Left ventricle myocardium inferior (tissue), 1 donor: ENCODE measurements at regions not wholly inside any gene's neighbourhood (a gene's known extent, or its start where the extent isn't known, plus 50 kb on each side); places are given as distances from the start of the nearest gene placed in this dataset.

Source experiments
- DNase-seq: peaks from one replicate; pipeline ENCODE4 v3.0.0-alpha.2; 2020
- H3K27ac ChIP-seq: fragments of 200-600 bp; replicated peaks from 2 replicates; pipeline ENCODE4 v1.8.0; 2021
- H3K27me3 ChIP-seq: fragments of 200-600 bp; 2 replicates; pipeline ENCODE4 v1.8.0; 2021; ENCODE audit warnings: low read depth
- H3K36me3 ChIP-seq: fragments of 200-600 bp; 2 replicates; pipeline ENCODE4 v1.8.0; 2021
- H3K4me1 ChIP-seq: fragments of 200-600 bp; 2 replicates; pipeline ENCODE4 v1.8.0; 2021
- H3K4me3 ChIP-seq: fragments of 200-600 bp; 2 replicates; pipeline ENCODE4 v1.8.0; 2021; ENCODE audit warnings: mild to moderate bottlenecking, moderate library complexity
- H3K9me3 ChIP-seq: fragments of 200-600 bp; replicated peaks from 2 replicates; pipeline ENCODE4 v1.8.0; 2021
- CTCF ChIP-seq: fragments of 200-600 bp; IDR thresholded peaks from 2 replicates; pipeline ENCODE4 v1.8.0; 2021; ENCODE audit warnings: antibody characterized with exemption, mild to moderate bottlenecking, borderline replicate concordance
- intact Hi-C: fragments of 100-400 bp; cut with micrococcal nuclease; formaldehyde crosslinking; loops from one replicate; pipeline ENCODE4 v1.11.0; 2022
- donor health status: DM: no; HTN: yes; CAD: no; lungs with severe emphysema.

DNA sequence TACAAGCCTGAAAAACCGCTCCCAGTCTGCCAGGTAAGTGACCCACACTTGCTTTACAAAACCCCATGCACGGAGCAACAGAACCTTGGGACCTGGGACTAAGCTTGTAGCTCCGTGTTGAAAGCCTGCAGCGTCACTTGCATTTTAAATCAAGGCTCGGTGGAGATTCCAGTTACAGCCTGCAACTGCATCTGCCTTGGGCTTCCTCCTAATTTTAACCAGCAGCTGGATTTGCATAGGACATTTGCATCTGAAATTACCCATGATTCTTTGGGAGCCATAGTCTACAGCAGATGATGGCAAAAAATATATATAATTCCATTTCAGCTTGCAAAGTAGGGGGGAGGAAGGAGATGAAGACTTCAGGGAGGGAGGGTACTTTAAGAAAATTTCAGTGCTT lies 62.4 kb upstream of the IGSF21 start:
- H3K4me1 ChIP-seq: no peaks in the 10 kb centered on the region
- no peaks in the 10 kb centered on the region for H3K9me3 ChIP-seq
- no peaks in the 10 kb centered on the region for H3K36me3 ChIP-seq
- no peak overlapping the region for H3K4me3 ChIP-seq
- H3K27ac ChIP-seq: no peak overlapping the region
- no peak for TF ChIP-seq CTCF
- H3K27me3 ChIP-seq: peaks cover 80% of the 10 kb centered on the region
- DNase-seq: no peak
- intact Hi-C loops: no loop called here

GRCh38 chr1:18045621-18046020 lies 62.0 kb upstream of the IGSF21 start:
- Histone ChIP-seq H3K4me3 (no peak overlapping the region), H3K4me1 (no peaks in the 10 kb centered on the region), H3K9me3 (no peaks in the 10 kb centered on the region), H3K27ac (no peak overlapping the region), H3K27me3 (peaks cover 80% of the 10 kb centered on the region), H3K36me3 (no peaks in the 10 kb centered on the region)
- DNase-seq: no peak
- TF ChIP-seq CTCF: no peak
- intact Hi-C loops: no loop called here

GRCh38 chr1:18047122-18047521 lies 60.5 kb upstream of the IGSF21 start:
- TF ChIP-seq CTCF: no peak
- H3K36me3 ChIP-seq: no peaks in the 10 kb centered on the region
- H3K4me3 ChIP-seq: no peak overlapping the region
- no peaks in the 10 kb centered on the region for H3K9me3 ChIP-seq
- H3K4me1 ChIP-seq: no peaks in the 10 kb centered on the region
- intact Hi-C loops: no loop called here
- no peak overlapping the region for H3K27ac ChIP-seq
- H3K27me3 ChIP-seq: peaks cover 81% of the 10 kb centered on the region
- no peak for DNase-seq

DNA sequence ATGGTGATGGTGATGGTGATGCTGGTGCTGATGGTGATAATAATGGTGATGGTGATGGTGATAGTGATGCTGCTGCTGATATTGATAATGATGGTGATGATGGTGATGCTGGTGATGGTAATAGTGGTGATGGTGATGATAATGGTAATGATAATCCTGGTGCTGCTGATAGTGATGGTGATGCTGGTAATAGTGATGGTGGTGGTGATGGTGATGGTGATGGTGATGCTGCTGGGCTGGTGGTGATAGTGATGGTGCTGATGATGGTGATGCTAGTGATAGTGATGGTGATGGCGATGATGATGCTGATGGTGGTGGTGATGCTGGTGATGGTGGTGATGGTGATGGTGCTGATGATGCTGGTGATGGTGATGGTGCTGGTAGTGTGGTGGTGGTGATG lies 58.4 kb upstream of the IGSF21 start:
- H3K27me3 ChIP-seq: peaks cover 78% of the 10 kb centered on the region
- no peaks in the 10 kb centered on the region for H3K4me1 ChIP-seq

GRCh38 chr1:18052671-18053070 lies 54.9 kb upstream of the IGSF21 start:
- Histone ChIP-seq H3K27ac (no peak overlapping the region), H3K9me3 (no peaks in the 10 kb centered on the region), H3K4me1 (no peaks in the 10 kb centered on the region), H3K27me3 (peaks cover 78% of the 10 kb centered on the region), H3K36me3 (no peaks in the 10 kb centered on the region), H3K4me3 (no peak overlapping the region)
- TF ChIP-seq CTCF: no peak
- DNase-seq: no peak
- intact Hi-C loops: no loop called here

More for the DNA sequence above, 58.4 kb upstream of the IGSF21 start:
- DNase-seq: no peak
- Histone ChIP-seq H3K27ac (no peak overlapping the region), H3K36me3 (no peaks in the 10 kb centered on the region), H3K9me3 (no peaks in the 10 kb centered on the region), H3K4me3 (no peak overlapping the region)
- intact Hi-C loops: no loop called here
- TF ChIP-seq CTCF: no peak

DNA sequence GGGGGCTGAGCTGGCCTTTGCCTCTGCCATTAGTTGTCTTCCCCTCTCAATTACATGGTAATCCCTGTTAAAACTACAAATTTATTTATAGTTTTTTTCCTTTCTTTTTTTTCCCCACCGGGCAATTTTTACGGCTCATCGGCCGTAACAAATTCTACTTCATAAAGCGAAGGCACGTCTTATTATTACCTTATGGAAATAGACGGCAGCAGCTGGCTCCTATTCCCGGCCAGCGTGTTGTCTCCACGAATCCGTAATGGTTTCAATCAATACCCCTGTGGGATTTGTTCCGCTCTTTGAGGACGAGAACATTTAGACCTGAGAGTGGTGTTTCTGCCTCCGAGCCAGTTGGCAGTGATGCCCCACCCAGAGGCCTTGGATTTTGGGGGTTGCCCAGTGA lies 52.4 kb upstream of the IGSF21 start:
- no peaks in the 10 kb centered on the region for H3K36me3 ChIP-seq
- H3K27ac ChIP-seq: no peak overlapping the region
- intact Hi-C loops: no loop called here
- TF ChIP-seq CTCF: no peak
- no peak for DNase-seq
- peaks cover 95% of the 10 kb centered on the region for H3K27me3 ChIP-seq
- no peaks in the 10 kb centered on the region for H3K9me3 ChIP-seq
- H3K4me3 ChIP-seq: no peak overlapping the region
- no peaks in the 10 kb centered on the region for H3K4me1 ChIP-seq
